ENCODE measurements at regions not wholly inside any gene's neighbourhood (a gene's known extent, or its start where the extent isn't known, plus 50 kb on each side); places are given as distances from the start of the nearest gene placed in this dataset.

GRCh38 chr15:38781196-38781595, 216.6 kb upstream of the RASGRP1 start:
- H3K36me3 ChIP-seq (ENCODE audit: control insufficient read depth in 4 of 4, insufficient read depth in 4 of 4, low read length in 4 of 4): no peaks in the 10 kb centered on the region
- H3K4me3 ChIP-seq: no peak overlapping the region
- peaks cover 0 to 5% (median 0%) of the 10 kb centered on the region in 4 donors for H3K9me3 ChIP-seq (ENCODE audit: control insufficient read depth in 4 of 4, insufficient read depth in 3 of 4, low read length in 3 of 4)
- no peak for ATAC-seq (ENCODE audit: insufficient read depth, low FRiP score)
- H3K4me1 ChIP-seq (ENCODE audit: control insufficient read depth in 5 of 5, insufficient read depth in 5 of 5, low read length in 5 of 5): peaks cover 0 to 3% (median 0%) of the 10 kb centered on the region in 5 donors
- TF ChIP-seq CTCF (IDR thresholded peaks at IDR 0.05; ENCODE audit: control extremely low read depth, extremely low read depth): no peak
- DNase-seq: no peak
- no peaks in the 10 kb centered on the region for H3K27me3 ChIP-seq (ENCODE audit: control insufficient read depth in 3 of 3, insufficient read depth in 3 of 3, low read length in 2 of 3)
- WGBS, 2 donors: 86 to 94% methylated on average over 2 of the region's 2 CpGs
- H3K9ac ChIP-seq (ENCODE audit: insufficient read depth in 1 of 2, low read length in 2 of 2): no peak overlapping the region
- no peak overlapping the region for H3K27ac ChIP-seq (ENCODE audit: low read depth in 1 of 2, low read length in 1 of 2)

DNA sequence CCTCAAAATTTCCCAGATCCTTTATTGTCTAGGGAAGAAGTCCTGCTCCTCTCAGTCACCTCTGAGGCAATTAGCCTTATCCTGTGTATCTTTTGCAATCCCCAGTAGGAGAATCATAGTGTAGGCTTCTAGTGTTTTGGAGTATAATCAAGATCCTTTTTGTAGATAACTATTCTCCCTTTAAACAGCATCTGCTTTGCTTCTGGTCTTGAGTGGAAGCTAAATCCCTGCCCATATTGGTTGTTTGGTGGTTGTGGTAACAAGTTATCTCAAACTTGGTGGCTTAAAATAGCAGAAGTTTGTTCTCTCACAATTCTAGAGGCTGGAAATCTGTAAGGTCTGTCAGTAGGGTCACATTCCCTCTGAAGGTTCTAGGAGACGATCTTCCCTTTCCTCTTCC, 217.5 kb upstream of the RASGRP1 start:
- Histone ChIP-seq H3K27ac (ENCODE audit: low read depth in 1 of 2, low read length in 1 of 2) (no peak overlapping the region), H3K36me3 (ENCODE audit: control insufficient read depth in 4 of 4, insufficient read depth in 4 of 4, low read length in 4 of 4) (no peaks in the 10 kb centered on the region), H3K9ac (ENCODE audit: insufficient read depth in 1 of 2, low read length in 2 of 2) (no peak overlapping the region), H3K9me3 (ENCODE audit: control insufficient read depth in 4 of 4, insufficient read depth in 3 of 4, low read length in 3 of 4) (peaks cover 0 to 5% (median 0%) of the 10 kb centered on the region in 4 donors), H3K27me3 (ENCODE audit: control insufficient read depth in 3 of 3, insufficient read depth in 3 of 3, low read length in 2 of 3) (no peaks in the 10 kb centered on the region), H3K4me1 (ENCODE audit: control insufficient read depth in 5 of 5, insufficient read depth in 5 of 5, low read length in 5 of 5) (peaks cover 0 to 3% (median 0%) of the 10 kb centered on the region in 5 donors), H3K4me3 (no peak overlapping the region)
- TF ChIP-seq CTCF (IDR thresholded peaks at IDR 0.05; ENCODE audit: control extremely low read depth, extremely low read depth): no peak
- 83 to 91% methylated on average over 1 of the region's 1 CpG for WGBS, 2 donors
- ATAC-seq (ENCODE audit: insufficient read depth, low FRiP score) (no peak), DNase-seq (no peak)

GRCh38 chr15:38788918-38789317, 224.3 kb upstream of the RASGRP1 start:
- no peak overlapping the region for H3K9ac ChIP-seq (ENCODE audit: insufficient read depth in 1 of 2, low read length in 2 of 2)
- H3K4me1 ChIP-seq (ENCODE audit: control insufficient read depth in 5 of 5, insufficient read depth in 5 of 5, low read length in 5 of 5): peaks cover 0 to 27% (median 0%) of the 10 kb centered on the region in 5 donors
- DNase-seq (no peak), ATAC-seq (ENCODE audit: insufficient read depth, low FRiP score) (no peak)
- no peak overlapping the region for H3K4me3 ChIP-seq
- no peaks in the 10 kb centered on the region for H3K36me3 ChIP-seq (ENCODE audit: control insufficient read depth in 4 of 4, insufficient read depth in 4 of 4, low read length in 4 of 4)
- WGBS, 2 donors: 82 to 94% methylated on average over 6 of the region's 6 CpGs
- no peaks in the 10 kb centered on the region for H3K27me3 ChIP-seq (ENCODE audit: control insufficient read depth in 3 of 3, insufficient read depth in 3 of 3, low read length in 2 of 3)
- no peak overlapping the region for H3K27ac ChIP-seq (ENCODE audit: low read depth in 1 of 2, low read length in 1 of 2)
- no peaks in the 10 kb centered on the region for H3K9me3 ChIP-seq (ENCODE audit: control insufficient read depth in 4 of 4, insufficient read depth in 3 of 4, low read length in 3 of 4)
- no peak for TF ChIP-seq CTCF (IDR thresholded peaks at IDR 0.05; ENCODE audit: control extremely low read depth, extremely low read depth)

DNA sequence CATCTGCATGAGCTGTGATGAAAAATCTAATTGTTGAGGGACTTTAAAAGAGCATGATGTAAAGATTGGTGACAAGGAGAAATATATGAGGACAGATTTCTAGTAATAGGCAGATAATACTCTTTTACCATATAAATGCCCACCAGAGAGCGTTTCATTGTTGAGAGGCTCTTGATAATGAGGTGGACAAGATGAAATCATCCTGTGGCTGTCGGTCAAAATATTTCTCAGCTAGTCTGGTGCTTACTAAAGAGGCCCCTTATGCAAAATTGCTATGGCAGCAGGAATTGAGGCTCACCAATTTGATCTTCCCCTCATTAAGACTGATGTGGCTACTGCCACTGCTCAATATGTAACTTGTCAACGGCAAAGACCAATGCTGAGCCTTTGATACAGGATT, 225.0 kb upstream of the RASGRP1 start:
- Histone ChIP-seq H3K27me3 (ENCODE audit: control insufficient read depth in 3 of 3, insufficient read depth in 3 of 3, low read length in 2 of 3) (no peaks in the 10 kb centered on the region), H3K9ac (ENCODE audit: insufficient read depth in 1 of 2, low read length in 2 of 2) (no peak overlapping the region), H3K36me3 (ENCODE audit: control insufficient read depth in 4 of 4, insufficient read depth in 4 of 4, low read length in 4 of 4) (no peaks in the 10 kb centered on the region), H3K4me3 (no peak overlapping the region), H3K27ac (ENCODE audit: low read depth in 1 of 2, low read length in 1 of 2) (no peak overlapping the region), H3K9me3 (ENCODE audit: control insufficient read depth in 4 of 4, insufficient read depth in 3 of 4, low read length in 3 of 4) (no peaks in the 10 kb centered on the region), H3K4me1 (ENCODE audit: control insufficient read depth in 5 of 5, insufficient read depth in 5 of 5, low read length in 5 of 5) (peaks cover 0 to 27% (median 0%) of the 10 kb centered on the region in 5 donors)
- WGBS, 2 donors: 84 to 92% methylated on average over 3 of the region's 3 CpGs
- DNase-seq: peak; percentile 26 to 88 (median 75)
- no peak for TF ChIP-seq CTCF (IDR thresholded peaks at IDR 0.05; ENCODE audit: control extremely low read depth, extremely low read depth)
- ATAC-seq (ENCODE audit: insufficient read depth, low FRiP score): no peak
